ENCODE measurements at regions not wholly inside any gene's neighbourhood (a gene's known extent, or its start where the extent isn't known, plus 50 kb on each side); places are given as distances from the start of the nearest gene placed in this dataset.

GRCh38 chr4:54368281-54369265 is 139.5 kb downstream of the PDGFRA start:
- Mint-ChIP-seq H3K4me3 (no peak overlapping the region), H3K27ac (no peak overlapping the region)

GRCh38 chr4:54371173-54371572 is 142.1 kb downstream of the PDGFRA start:
- no peaks in the 10 kb centered on the region for H3K4me1 ChIP-seq
- Mint-ChIP-seq H3K4me1 (peaks cover 7% of the 10 kb centered on the region), H3K9me3 (peaks cover 4% of the 10 kb centered on the region), H3K36me3 (no peaks in the 10 kb centered on the region), H3K4me3 (no peak overlapping the region), H3K27me3 (ENCODE audit: insufficient read depth, low read depth) (peaks cover 7% of the 10 kb centered on the region), H3K27ac (no peak overlapping the region)
- no peak overlapping the region for H3K4me2 ChIP-seq
- no peaks in the 10 kb centered on the region for H3K36me3 ChIP-seq
- no peaks in the 10 kb centered on the region for H4K20me1 ChIP-seq (ENCODE audit: low read depth)
- TF ChIP-seq CTCF (IDR thresholded peaks at IDR 0.05) (no peak), EZH2 (IDR thresholded peaks at IDR 0.05) (no peak), EZH2phosphoT487 (IDR thresholded peaks at IDR 0.05) (no peak)
- no peak overlapping the region for H3K4me3 ChIP-seq
- no peak for DNase-seq (ENCODE audit: low spot score)
- no peaks in the 10 kb centered on the region for H3F3A ChIP-seq (ENCODE audit: low read depth)
- H2AFZ ChIP-seq (replicated peaks) = no peak overlapping the region
- no peaks in the 10 kb centered on the region for H3K9me3 ChIP-seq (ENCODE audit: low read depth)
- no peaks in the 10 kb centered on the region for H3K27me3 ChIP-seq
- no peaks in the 10 kb centered on the region for H3K79me2 ChIP-seq (ENCODE audit: low read depth)
- H3K9ac ChIP-seq = no peak overlapping the region
- no peak overlapping the region for H3K27ac ChIP-seq

More at GRCh38 chr4:54368281-54369265, 139.5 kb downstream of the PDGFRA start:
- H3K4me2 ChIP-seq = no peak overlapping the region
- no peaks in the 10 kb centered on the region for H3K4me1 ChIP-seq
- H3K27me3 ChIP-seq = no peaks in the 10 kb centered on the region
- DNase-seq (ENCODE audit: low spot score) = no peak
- H3K36me3 ChIP-seq = no peaks in the 10 kb centered on the region
- no peaks in the 10 kb centered on the region for H3K79me2 ChIP-seq (ENCODE audit: low read depth)
- no peak overlapping the region for H3K9ac ChIP-seq
- Mint-ChIP-seq H3K4me1 (no peaks in the 10 kb centered on the region), H3K27me3 (ENCODE audit: insufficient read depth, low read depth) (peaks cover 10% of the 10 kb centered on the region), H3K9me3 (peaks cover 4% of the 10 kb centered on the region), H3K36me3 (no peaks in the 10 kb centered on the region)
- H4K20me1 ChIP-seq (ENCODE audit: low read depth) = no peaks in the 10 kb centered on the region
- H2AFZ ChIP-seq (replicated peaks) = no peak overlapping the region
- no peaks in the 10 kb centered on the region for H3K9me3 ChIP-seq (ENCODE audit: low read depth)
- no peak overlapping the region for H3K4me3 ChIP-seq
- TF ChIP-seq CTCF (IDR thresholded peaks at IDR 0.05) (no peak), EZH2 (IDR thresholded peaks at IDR 0.05) (no peak), EZH2phosphoT487 (IDR thresholded peaks at IDR 0.05) (no peak)
- no peaks in the 10 kb centered on the region for H3F3A ChIP-seq (ENCODE audit: low read depth)
- H3K27ac ChIP-seq = no peak overlapping the region

GRCh38 chr4:54372951-54373350 is 143.9 kb downstream of the PDGFRA start:
- no peaks in the 10 kb centered on the region for H3F3A ChIP-seq (ENCODE audit: low read depth)
- no peak overlapping the region for H3K4me3 Mint-ChIP-seq
- H4K20me1 ChIP-seq (ENCODE audit: low read depth) = no peaks in the 10 kb centered on the region
- TF ChIP-seq EZH2 (IDR thresholded peaks at IDR 0.05) = no peak
- TF ChIP-seq EZH2phosphoT487 (IDR thresholded peaks at IDR 0.05) = no peak
- no peak for TF ChIP-seq CTCF (IDR thresholded peaks at IDR 0.05)
- no peak overlapping the region for H2AFZ ChIP-seq (replicated peaks)
- H3K9ac ChIP-seq = no peak overlapping the region
- no peaks in the 10 kb centered on the region for H3K27me3 ChIP-seq
- no peaks in the 10 kb centered on the region for H3K9me3 ChIP-seq (ENCODE audit: low read depth)
- DNase-seq (ENCODE audit: low spot score) = no peak
- H3K27me3 Mint-ChIP-seq (ENCODE audit: insufficient read depth, low read depth) = peaks cover 7% of the 10 kb centered on the region
- peaks cover 7% of the 10 kb centered on the region for H3K4me1 Mint-ChIP-seq
- H3K4me1 ChIP-seq = peaks cover 3% of the 10 kb centered on the region
- H3K79me2 ChIP-seq (ENCODE audit: low read depth) = no peaks in the 10 kb centered on the region
- no peak overlapping the region for H3K27ac Mint-ChIP-seq
- no peaks in the 10 kb centered on the region for H3K36me3 Mint-ChIP-seq
- H3K4me3 ChIP-seq = no peak overlapping the region
- H3K27ac ChIP-seq = no peak overlapping the region
- H3K36me3 ChIP-seq = no peaks in the 10 kb centered on the region
- peaks cover 4% of the 10 kb centered on the region for H3K9me3 Mint-ChIP-seq
- H3K4me2 ChIP-seq = no peak overlapping the region

Measured in neural progenitor cell (in vitro differentiated cells).